Gastrocnemius medialis (tissue), 4 donors: ENCODE measurements at regions not wholly inside any gene's neighbourhood (a gene's known extent, or its start where the extent isn't known, plus 50 kb on each side); places are given as distances from the start of the nearest gene placed in this dataset.

Source experiments
- POLR2A ChIP-seq, 2 donors: fragments of 450-650 bp; IDR thresholded peaks; one replicate each; pipeline ENCODE4 v1.6.1; 2017; ENCODE audit warnings: antibody characterized with exemption in 2 of 2, mild to moderate bottlenecking in 2 of 2, moderate library complexity in 2 of 2
- TF ChIP-seq, protein P1 (sequence below), 5 experiments: fragments of 450-650 bp in 3 of 5; fragments of 200-600 bp in 2 of 5; sonication (generic) in 2 of 5; IDR thresholded peaks in 4 of 5; conservative IDR thresholded peaks in 1 of 5; 1 replicate in 4 of 5; 2 replicates in 1 of 5; pipeline ENCODE4 v1.5.1; 2016 to 2019; ENCODE audit warnings: antibody characterized with exemption in 5 of 5, mild to moderate bottlenecking in 3 of 5, moderate library complexity in 3 of 5

DNA sequence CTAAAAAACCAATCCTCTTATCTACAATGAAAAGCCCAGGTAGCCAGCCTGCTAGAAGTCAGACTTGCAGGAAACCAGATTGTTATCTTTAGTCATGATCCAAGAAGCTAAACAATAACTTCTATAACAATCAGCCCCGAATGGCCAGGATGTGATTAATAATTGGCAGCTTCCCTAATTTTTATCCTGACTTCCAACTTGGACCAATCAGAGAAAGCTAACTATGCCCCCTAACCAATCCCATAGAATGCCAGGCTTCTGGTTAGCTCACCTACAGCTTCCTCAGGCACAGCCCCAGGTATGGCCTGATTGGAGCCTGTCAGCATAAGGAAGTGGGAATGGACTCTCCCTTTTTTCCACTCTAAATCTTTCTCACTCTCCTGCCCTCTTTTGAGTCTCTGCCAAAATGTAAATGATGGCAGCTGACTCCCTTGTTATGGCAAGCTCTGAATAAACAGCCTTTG lies 394.9 kb downstream of the DLEU7 start:
- TF ChIP-seq POLR2A (IDR thresholded peaks at IDR 0.05): no peak
- TF ChIP-seq, protein P1, sequence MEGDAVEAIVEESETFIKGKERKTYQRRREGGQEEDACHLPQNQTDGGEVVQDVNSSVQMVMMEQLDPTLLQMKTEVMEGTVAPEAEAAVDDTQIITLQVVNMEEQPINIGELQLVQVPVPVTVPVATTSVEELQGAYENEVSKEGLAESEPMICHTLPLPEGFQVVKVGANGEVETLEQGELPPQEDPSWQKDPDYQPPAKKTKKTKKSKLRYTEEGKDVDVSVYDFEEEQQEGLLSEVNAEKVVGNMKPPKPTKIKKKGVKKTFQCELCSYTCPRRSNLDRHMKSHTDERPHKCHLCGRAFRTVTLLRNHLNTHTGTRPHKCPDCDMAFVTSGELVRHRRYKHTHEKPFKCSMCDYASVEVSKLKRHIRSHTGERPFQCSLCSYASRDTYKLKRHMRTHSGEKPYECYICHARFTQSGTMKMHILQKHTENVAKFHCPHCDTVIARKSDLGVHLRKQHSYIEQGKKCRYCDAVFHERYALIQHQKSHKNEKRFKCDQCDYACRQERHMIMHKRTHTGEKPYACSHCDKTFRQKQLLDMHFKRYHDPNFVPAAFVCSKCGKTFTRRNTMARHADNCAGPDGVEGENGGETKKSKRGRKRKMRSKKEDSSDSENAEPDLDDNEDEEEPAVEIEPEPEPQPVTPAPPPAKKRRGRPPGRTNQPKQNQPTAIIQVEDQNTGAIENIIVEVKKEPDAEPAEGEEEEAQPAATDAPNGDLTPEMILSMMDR (IDR thresholded peaks at IDR 0.05 in 4 of 5, conservative IDR thresholded peaks at IDR 0.05 in 1 of 5): no peak
